Epithelial cell of esophagus (primary cell): ENCODE measurements at regions not wholly inside any gene's neighbourhood (a gene's known extent, or its start where the extent isn't known, plus 50 kb on each side); places are given as distances from the start of the nearest gene placed in this dataset.

ENCODE experiments used
- DNase-seq: peaks from one replicate; pipeline ENCODE4 v3.0.0; 2010; ENCODE audit warnings: low read depth
- H3K4me3 ChIP-seq: 2 replicates; pipeline ENCODE4 v1.5.1; 2011; ENCODE audit warnings: mild to moderate bottlenecking, low read length, control low read depth
- CTCF ChIP-seq: IDR thresholded peaks from 2 replicates; pipeline ENCODE4 v1.5.1; 2011; ENCODE audit warnings: low read depth, mild to moderate bottlenecking, low read length, control low read depth, inconsistent platforms; ENCODE audit not compliant: insufficient read depth; ENCODE audit errors: missing control alignments

GRCh38 chr3:80770106-80771074 is 991.1 kb downstream of the GBE1 start:
- H3K4me3 ChIP-seq: no peak overlapping the region
- no peak for TF ChIP-seq CTCF
- DNase-seq: no peak

- no peak for DNase-seq
- no peak for TF ChIP-seq CTCF
- no peak overlapping the region for H3K4me3 ChIP-seq
Observed at GRCh38 chr3:80769683-80770082, 991.8 kb downstream of the GBE1 start.

GRCh38 chr3:80767604-80768003 is 993.8 kb downstream of the GBE1 start:
- no peak for TF ChIP-seq CTCF
- DNase-seq: no peak
- no peak overlapping the region for H3K4me3 ChIP-seq

GRCh38 chr3:80754969-80755368 is 987.2 kb upstream of the ROBO1 start:
- no peak overlapping the region for H3K4me3 ChIP-seq
- no peak for TF ChIP-seq CTCF
- DNase-seq: no peak

GRCh38 chr3:80753021-80753420 is 985.2 kb upstream of the ROBO1 start:
- H3K4me3 ChIP-seq: no peak overlapping the region
- no peak for DNase-seq
- no peak for TF ChIP-seq CTCF

- DNase-seq: no peak
Observed at GRCh38 chr3:80750637-80751036, 982.8 kb upstream of the ROBO1 start.

More at GRCh38 chr3:80750637-80751036, 982.8 kb upstream of the ROBO1 start:
- no peak overlapping the region for H3K4me3 ChIP-seq
- TF ChIP-seq CTCF: no peak
